ENCODE measurements at regions not wholly inside any gene's neighbourhood (a gene's known extent, or its start where the extent isn't known, plus 50 kb on each side); places are given as distances from the start of the nearest gene placed in this dataset.

GRCh38 chr4:23062188-23062587, 369.5 kb downstream of the GBA3 start:
- no peak overlapping the region for H3K27ac ChIP-seq (ENCODE audit: low read length)
- no peaks in the 10 kb centered on the region for H3K9me2 ChIP-seq (ENCODE audit: insufficient read depth, low read length)
- H3K27me3 ChIP-seq (ENCODE audit: insufficient read depth, low read depth, low read length): no peaks in the 10 kb centered on the region
- H3K9ac ChIP-seq (ENCODE audit: low read length): no peak overlapping the region
- H3K79me2 ChIP-seq (replicated peaks; ENCODE audit: insufficient read depth, low read length): no peaks in the 10 kb centered on the region
- H3K9me3 ChIP-seq (ENCODE audit: low read length): no peaks in the 10 kb centered on the region
- no peak overlapping the region for H2AFZ ChIP-seq (ENCODE audit: low read depth, low read length)
- H4K20me1 ChIP-seq (ENCODE audit: insufficient read depth): no peaks in the 10 kb centered on the region
- H3F3A ChIP-seq (ENCODE audit: insufficient read depth, low read length, poor library complexity, severe bottlenecking): no peaks in the 10 kb centered on the region
- no peak overlapping the region for H3K4me3 ChIP-seq (ENCODE audit: low read length)
- no peaks in the 10 kb centered on the region for H3K36me3 ChIP-seq (ENCODE audit: insufficient read depth, low read length)
- H3K4me2 ChIP-seq (ENCODE audit: low read length): no peak overlapping the region
- TF ChIP-seq POLR2AphosphoS5 (IDR thresholded peaks at IDR 0.05): no peak
- no peak for TF ChIP-seq MXI1 (conservative IDR thresholded peaks at IDR 0.05; ENCODE audit: poor library complexity, severe bottlenecking)
- no peak for TF ChIP-seq EZH2 (IDR thresholded peaks at IDR 0.05; ENCODE audit: borderline replicate concordance, insufficient read depth, low read length, poor library complexity, severe bottlenecking)
- no peak for TF ChIP-seq RAD21 (conservative IDR thresholded peaks at IDR 0.05)
- TF ChIP-seq TAF1 (IDR thresholded peaks at IDR 0.05; ENCODE audit: low read depth): no peak
- TF ChIP-seq CTCF (IDR thresholded peaks at IDR 0.05; ENCODE audit: poor library complexity, severe bottlenecking): no peak
- TF ChIP-seq EP300 (conservative IDR thresholded peaks at IDR 0.05; ENCODE audit: poor library complexity, severe bottlenecking): no peak
- TF ChIP-seq, protein P1, sequence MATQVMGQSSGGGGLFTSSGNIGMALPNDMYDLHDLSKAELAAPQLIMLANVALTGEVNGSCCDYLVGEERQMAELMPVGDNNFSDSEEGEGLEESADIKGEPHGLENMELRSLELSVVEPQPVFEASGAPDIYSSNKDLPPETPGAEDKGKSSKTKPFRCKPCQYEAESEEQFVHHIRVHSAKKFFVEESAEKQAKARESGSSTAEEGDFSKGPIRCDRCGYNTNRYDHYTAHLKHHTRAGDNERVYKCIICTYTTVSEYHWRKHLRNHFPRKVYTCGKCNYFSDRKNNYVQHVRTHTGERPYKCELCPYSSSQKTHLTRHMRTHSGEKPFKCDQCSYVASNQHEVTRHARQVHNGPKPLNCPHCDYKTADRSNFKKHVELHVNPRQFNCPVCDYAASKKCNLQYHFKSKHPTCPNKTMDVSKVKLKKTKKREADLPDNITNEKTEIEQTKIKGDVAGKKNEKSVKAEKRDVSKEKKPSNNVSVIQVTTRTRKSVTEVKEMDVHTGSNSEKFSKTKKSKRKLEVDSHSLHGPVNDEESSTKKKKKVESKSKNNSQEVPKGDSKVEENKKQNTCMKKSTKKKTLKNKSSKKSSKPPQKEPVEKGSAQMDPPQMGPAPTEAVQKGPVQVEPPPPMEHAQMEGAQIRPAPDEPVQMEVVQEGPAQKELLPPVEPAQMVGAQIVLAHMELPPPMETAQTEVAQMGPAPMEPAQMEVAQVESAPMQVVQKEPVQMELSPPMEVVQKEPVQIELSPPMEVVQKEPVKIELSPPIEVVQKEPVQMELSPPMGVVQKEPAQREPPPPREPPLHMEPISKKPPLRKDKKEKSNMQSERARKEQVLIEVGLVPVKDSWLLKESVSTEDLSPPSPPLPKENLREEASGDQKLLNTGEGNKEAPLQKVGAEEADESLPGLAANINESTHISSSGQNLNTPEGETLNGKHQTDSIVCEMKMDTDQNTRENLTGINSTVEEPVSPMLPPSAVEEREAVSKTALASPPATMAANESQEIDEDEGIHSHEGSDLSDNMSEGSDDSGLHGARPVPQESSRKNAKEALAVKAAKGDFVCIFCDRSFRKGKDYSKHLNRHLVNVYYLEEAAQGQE (IDR thresholded peaks at IDR 0.05; ENCODE audit: borderline replicate concordance): no peak
- no peak for TF ChIP-seq SMC3 (conservative IDR thresholded peaks at IDR 0.05; ENCODE audit: poor library complexity)

DNA sequence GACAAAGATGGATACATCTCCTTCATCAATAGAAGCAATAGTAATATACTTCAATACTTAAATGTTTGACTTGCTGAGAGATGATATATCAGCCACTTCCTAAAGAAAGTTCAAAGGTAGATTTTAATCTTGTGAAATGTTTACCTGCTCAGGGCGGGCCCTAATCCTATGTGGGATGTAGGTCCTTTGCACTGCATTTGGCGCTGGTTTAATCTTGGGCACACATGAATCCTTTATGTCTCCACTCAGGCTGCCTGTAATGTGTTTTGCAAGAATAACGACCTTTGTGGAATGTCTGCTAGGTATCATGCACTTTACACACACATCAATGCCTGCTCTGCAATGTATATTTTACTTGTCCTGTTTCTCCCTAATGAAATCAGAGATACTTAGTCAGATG, 368.7 kb downstream of the GBA3 start:
- Histone ChIP-seq H3K36me3 (ENCODE audit: insufficient read depth, low read length) (no peaks in the 10 kb centered on the region), H3K79me2 (replicated peaks; ENCODE audit: insufficient read depth, low read length) (no peaks in the 10 kb centered on the region), H4K20me1 (ENCODE audit: insufficient read depth) (no peaks in the 10 kb centered on the region), H3K9ac (ENCODE audit: low read length) (no peak overlapping the region), H3K4me2 (ENCODE audit: low read length) (no peak overlapping the region), H3F3A (ENCODE audit: insufficient read depth, low read length, poor library complexity, severe bottlenecking) (no peaks in the 10 kb centered on the region), H3K27me3 (ENCODE audit: insufficient read depth, low read depth, low read length) (no peaks in the 10 kb centered on the region), H3K9me2 (ENCODE audit: insufficient read depth, low read length) (no peaks in the 10 kb centered on the region), H3K27ac (ENCODE audit: low read length) (no peak overlapping the region), H3K9me3 (ENCODE audit: low read length) (no peaks in the 10 kb centered on the region), H3K4me3 (ENCODE audit: low read length) (no peak overlapping the region), H2AFZ (ENCODE audit: low read depth, low read length) (no peak overlapping the region)
- TF ChIP-seq SMC3 (conservative IDR thresholded peaks at IDR 0.05; ENCODE audit: poor library complexity): no peak
- no peak for TF ChIP-seq EZH2 (IDR thresholded peaks at IDR 0.05; ENCODE audit: borderline replicate concordance, insufficient read depth, low read length, poor library complexity, severe bottlenecking)
- TF ChIP-seq TAF1 (IDR thresholded peaks at IDR 0.05; ENCODE audit: low read depth): no peak
- TF ChIP-seq RAD21 (conservative IDR thresholded peaks at IDR 0.05): no peak
- TF ChIP-seq, protein P1 (IDR thresholded peaks at IDR 0.05; ENCODE audit: borderline replicate concordance): no peak
- no peak for TF ChIP-seq POLR2AphosphoS5 (IDR thresholded peaks at IDR 0.05)
- no peak for TF ChIP-seq EP300 (conservative IDR thresholded peaks at IDR 0.05; ENCODE audit: poor library complexity, severe bottlenecking)
- TF ChIP-seq MXI1 (conservative IDR thresholded peaks at IDR 0.05; ENCODE audit: poor library complexity, severe bottlenecking): no peak
- TF ChIP-seq CTCF (IDR thresholded peaks at IDR 0.05; ENCODE audit: poor library complexity, severe bottlenecking): no peak

Measured in neural cell (in vitro differentiated cells).